GM12878 (cell line): ENCODE measurements at regions not wholly inside any gene's neighbourhood (a gene's known extent, or its start where the extent isn't known, plus 50 kb on each side); places are given as distances from the start of the nearest gene placed in this dataset.

Experiments used
- ATAC-seq: fragments of 200-7000 bp; cut with Tn5 transposase; 3 replicates; pipeline ENCODE4 v1.9.1; 2020; ENCODE audit warnings: mild to moderate bottlenecking, moderate library complexity
- BruUV-seq: library from RNA; stranded (reverse); fragments of 400-500 nt; replicated peaks from 2 replicates; lab custom pipeline; 2021; lab: Mats Ljungman, UMichigan
- CTCF ChIA-PET: fragments of 300-600 bp; sonication (Branson Sonifier 250); formaldehyde crosslinking; extraction: SDS; loops from one replicate; lab custom pipeline; 2021; ENCODE audit warnings: inconsistent platforms; lab: Yijun Ruan, JAX
- POLR2A ChIA-PET: fragments of 350-600 bp; formaldehyde crosslinking; extraction: SDS; loops from one replicate; lab custom pipeline; 2021; ENCODE audit warnings: inconsistent platforms; lab: Charles Lee
- RAD21 ChIA-PET: fragments of 300-600 bp; sonication (Branson Sonifier 250); formaldehyde crosslinking; loops from one replicate; lab custom pipeline; 2023; ENCODE audit warnings: antibody characterized with exemption; ENCODE audit not compliant: unreplicated experiment; lab: Charles Lee
- SMC1A ChIA-PET: fragments of 300-600 bp; sonication (Branson Sonifier 250); formaldehyde crosslinking; loops from one replicate; lab custom pipeline; 2023; ENCODE audit not compliant: unreplicated experiment, uncharacterized antibody; lab: Charles Lee
- DNase-seq: peaks from one replicate; pipeline ENCODE4 v3.0.0-alpha.2; 2011; ENCODE audit warnings: low read depth, low spot score
- FAIRE-seq: peaks from 3 replicates; lab custom pipeline; 2011; peaks lifted over from hg19 to GRCh38; lab: Jason Lieb, UNC
- H2AFZ ChIP-seq: 2 replicates; pipeline ENCODE4 v1.6.0; 2011; ENCODE audit warnings: low read depth, low read length, control low read depth; ENCODE audit not compliant: control insufficient read depth
- H3K27ac ChIP-seq: 2 replicates; pipeline ENCODE4 v1.5.1; 2011; ENCODE audit warnings: control low read depth; ENCODE audit not compliant: control insufficient read depth, insufficient read depth
- H3K27me3 ChIP-seq, 2 experiments: replicated peaks in 1 of 2; 2 replicates each; pipeline versions ENCODE4 v1.6.0 to v1.6.1; 2011; ENCODE audit warnings: low read length in 1 of 2; ENCODE audit not compliant: control insufficient read depth in 2 of 2, insufficient read depth in 2 of 2
- H3K36me3 ChIP-seq, 2 experiments: 2 replicates each; pipeline ENCODE4 v1.5.1; 2011; ENCODE audit warnings: low read length in 1 of 2; ENCODE audit not compliant: control insufficient read depth in 2 of 2, insufficient read depth in 2 of 2
- H3K4me1 ChIP-seq: 2 replicates; pipeline ENCODE4 v1.6.1; 2011; ENCODE audit warnings: mild to moderate bottlenecking, low read length, moderate library complexity, mixed read lengths; ENCODE audit not compliant: control insufficient read depth, insufficient read depth
- H3K4me2 ChIP-seq: 2 replicates; pipeline ENCODE4 v1.6.0; 2011; ENCODE audit warnings: control low read depth; ENCODE audit not compliant: control insufficient read depth, insufficient read depth
- H3K4me3 ChIP-seq: fragments of 200-600 bp; sonication (generic); 2 replicates; pipeline ENCODE4 v1.5.1; 2016
- H3K79me2 ChIP-seq: 2 replicates; pipeline ENCODE4 v1.6.0; 2011; ENCODE audit warnings: low read length; ENCODE audit not compliant: control insufficient read depth, insufficient read depth
- H3K9ac ChIP-seq: 2 replicates; pipeline ENCODE4 v1.8.0; 2011; ENCODE audit warnings: low read length, control low read depth, mixed read lengths; ENCODE audit not compliant: control insufficient read depth, insufficient read depth
- H3K9me3 ChIP-seq: replicated peaks from 3 replicates; pipeline ENCODE4 v1.5.1; 2011; ENCODE audit warnings: mild to moderate bottlenecking, low read length; ENCODE audit not compliant: control insufficient read depth, insufficient read depth
- H4K20me1 ChIP-seq: 2 replicates; pipeline ENCODE4 v1.6.0; 2011; ENCODE audit not compliant: control insufficient read depth, insufficient read depth
- CHD2 ChIP-seq: IDR thresholded peaks from 2 replicates; pipeline ENCODE4 v1.6.1; 2011; ENCODE audit warnings: low read depth, low read length, improper control_type of control experiment, borderline replicate concordance
- HDGF ChIP-seq: fragments of 450-650 bp; IDR thresholded peaks from 2 replicates; pipeline ENCODE4 v1.6.1; 2016; ENCODE audit warnings: antibody characterized with exemption
- NFYB ChIP-seq: IDR thresholded peaks from 2 replicates; pipeline ENCODE4 v1.6.1; 2011; ENCODE audit warnings: low read depth, mild to moderate bottlenecking, low read length, improper control_type of control experiment, moderate library complexity; ENCODE audit not compliant: insufficient read depth
- ZNF207 ChIP-seq: fragments of 450-650 bp; IDR thresholded peaks from 2 replicates; pipeline ENCODE4 v1.6.1; 2014; ENCODE audit warnings: antibody characterized with exemption, mild to moderate bottlenecking, borderline replicate concordance
- WGBS: methylation state at CpG from one replicate; pipeline ENCODE4 v1.1.6; 2016; ENCODE audit warnings: low lambda C conversion rate; ENCODE audit not compliant: insufficient replicate concordance, insufficient coverage; ENCODE audit errors: missing lambda C conversion rate; 5-methylcytosine and 5-hydroxymethylcytosine counted together
- in situ Hi-C: fragments of 300-500 bp; cut with MboI; formaldehyde crosslinking; loops from 9 replicates; pipeline ENCODE4 v1.14.3; 2018; ENCODE audit warnings: mixed read lengths
- intact Hi-C: fragments of 100-400 bp; cut with micrococcal nuclease; formaldehyde crosslinking; loops from one replicate; pipeline ENCODE4 v1.14.2; 2022; ENCODE audit not compliant: unreplicated experiment
- TF ChIP-seq, protein P1 (sequence below): fragments of 150-350 bp; IDR thresholded peaks from 2 replicates; pipeline ENCODE4 v1.6.1; 2016; ENCODE audit warnings: low read depth, low read length
- TF ChIP-seq, protein P2 (sequence below): fragments of 450-650 bp; IDR thresholded peaks from 2 replicates; pipeline ENCODE4 v1.6.1; 2016; ENCODE audit warnings: mild to moderate bottlenecking
- TF ChIP-seq, protein P3 (sequence below): fragments of 450-650 bp; IDR thresholded peaks from 2 replicates; pipeline ENCODE4 v1.6.1; 2018; ENCODE audit warnings: mild to moderate bottlenecking, low read depth, moderate library complexity; ENCODE audit not compliant: partially characterized antibody

DNA sequence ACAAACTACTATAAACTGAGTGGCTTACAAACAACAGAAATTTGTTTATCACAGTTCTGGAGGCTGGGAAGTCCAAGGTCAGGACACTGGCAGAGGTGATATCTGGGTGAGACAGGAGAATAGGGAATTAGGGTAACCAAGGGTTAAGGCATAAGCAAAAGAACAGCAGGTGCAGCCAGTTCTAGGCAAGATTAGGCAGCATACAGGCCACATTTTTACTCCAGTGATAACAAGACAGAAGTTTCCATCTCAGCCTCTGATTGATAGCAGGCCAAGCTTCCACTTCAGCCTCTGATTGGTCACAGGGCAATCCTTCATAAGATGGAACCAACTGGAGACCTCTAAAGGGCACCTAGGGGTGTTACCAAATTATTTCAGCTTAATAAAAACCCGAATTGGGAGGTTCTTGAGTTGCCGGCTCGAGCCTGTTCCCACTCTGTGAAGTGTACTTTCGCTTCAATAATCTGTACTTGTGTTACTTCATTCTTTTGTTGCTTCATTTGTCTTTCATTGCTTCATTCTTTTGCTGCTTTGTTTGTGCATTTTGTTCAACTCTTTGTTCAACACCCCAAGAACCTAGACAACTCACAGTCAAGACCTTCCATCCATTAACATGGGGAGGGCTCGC is 185.6 kb downstream of the TOMM20 start:
- Histone ChIP-seq H3K4me1 (peaks cover 16% of the 10 kb centered on the region; the same call in 1 of the 2 replicates), H4K20me1 (no peaks in the 10 kb centered on the region), H2AFZ (no peak overlapping the region; the same call in 1 of the 2 replicates), H3K36me3 (no peaks in the 10 kb centered on the region), H3K79me2 (no peaks in the 10 kb centered on the region), H3K27ac (no peak overlapping the region), H3K4me2 (no peak overlapping the region), H3K27me3 (no peaks in the 10 kb centered on the region), H3K4me3 (no peak overlapping the region), H3K9ac (no peak overlapping the region), H3K9me3 (peaks cover 5% of the 10 kb centered on the region; the same call in 2 of the 3 replicates)
- CTCF ChIA-PET: no interaction called here
- RAD21 ChIA-PET: interaction anchor here (1.8 to 2.9 kb wide), 2 partner anchors 12 to 17 kb away, joined by 6 to 12 read pairs; no protein-coding TSS in a partner anchor
- POLR2A ChIA-PET: interaction anchor here (0.6 to 2.2 kb wide), 4 partner anchors 9 to 252 kb away, joined by 3 to 7 read pairs (median 4); no protein-coding TSS in a partner anchor
- no peak for DNase-seq
- no peak; the same call in 2 of the 3 replicates for ATAC-seq
- in situ Hi-C loops: no loop called here
- no TSS peak for BruUV-seq
- WGBS: 98% methylated on average over 5 of the region's 5 CpGs
- SMC1A ChIA-PET: interaction anchor here (0.9 to 4.9 kb wide), 6 partner anchors 10 to 48 kb away, joined by 3 to 38 read pairs (median 8); no protein-coding TSS in a partner anchor
- FAIRE-seq: no peak
- intact Hi-C loops: no loop called here
- TF ChIP-seq NFYB: 0 out of 2 replicates have a peak, but pooled peaks have one; percentile 27
- TF ChIP-seq, protein P1, sequence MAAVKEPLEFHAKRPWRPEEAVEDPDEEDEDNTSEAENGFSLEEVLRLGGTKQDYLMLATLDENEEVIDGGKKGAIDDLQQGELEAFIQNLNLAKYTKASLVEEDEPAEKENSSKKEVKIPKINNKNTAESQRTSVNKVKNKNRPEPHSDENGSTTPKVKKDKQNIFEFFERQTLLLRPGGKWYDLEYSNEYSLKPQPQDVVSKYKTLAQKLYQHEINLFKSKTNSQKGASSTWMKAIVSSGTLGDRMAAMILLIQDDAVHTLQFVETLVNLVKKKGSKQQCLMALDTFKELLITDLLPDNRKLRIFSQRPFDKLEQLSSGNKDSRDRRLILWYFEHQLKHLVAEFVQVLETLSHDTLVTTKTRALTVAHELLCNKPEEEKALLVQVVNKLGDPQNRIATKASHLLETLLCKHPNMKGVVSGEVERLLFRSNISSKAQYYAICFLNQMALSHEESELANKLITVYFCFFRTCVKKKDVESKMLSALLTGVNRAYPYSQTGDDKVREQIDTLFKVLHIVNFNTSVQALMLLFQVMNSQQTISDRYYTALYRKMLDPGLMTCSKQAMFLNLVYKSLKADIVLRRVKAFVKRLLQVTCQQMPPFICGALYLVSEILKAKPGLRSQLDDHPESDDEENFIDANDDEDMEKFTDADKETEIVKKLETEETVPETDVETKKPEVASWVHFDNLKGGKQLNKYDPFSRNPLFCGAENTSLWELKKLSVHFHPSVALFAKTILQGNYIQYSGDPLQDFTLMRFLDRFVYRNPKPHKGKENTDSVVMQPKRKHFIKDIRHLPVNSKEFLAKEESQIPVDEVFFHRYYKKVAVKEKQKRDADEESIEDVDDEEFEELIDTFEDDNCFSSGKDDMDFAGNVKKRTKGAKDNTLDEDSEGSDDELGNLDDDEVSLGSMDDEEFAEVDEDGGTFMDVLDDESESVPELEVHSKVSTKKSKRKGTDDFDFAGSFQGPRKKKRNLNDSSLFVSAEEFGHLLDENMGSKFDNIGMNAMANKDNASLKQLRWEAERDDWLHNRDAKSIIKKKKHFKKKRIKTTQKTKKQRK: no peak
- no peak for TF ChIP-seq HDGF
- TF ChIP-seq, protein P2, sequence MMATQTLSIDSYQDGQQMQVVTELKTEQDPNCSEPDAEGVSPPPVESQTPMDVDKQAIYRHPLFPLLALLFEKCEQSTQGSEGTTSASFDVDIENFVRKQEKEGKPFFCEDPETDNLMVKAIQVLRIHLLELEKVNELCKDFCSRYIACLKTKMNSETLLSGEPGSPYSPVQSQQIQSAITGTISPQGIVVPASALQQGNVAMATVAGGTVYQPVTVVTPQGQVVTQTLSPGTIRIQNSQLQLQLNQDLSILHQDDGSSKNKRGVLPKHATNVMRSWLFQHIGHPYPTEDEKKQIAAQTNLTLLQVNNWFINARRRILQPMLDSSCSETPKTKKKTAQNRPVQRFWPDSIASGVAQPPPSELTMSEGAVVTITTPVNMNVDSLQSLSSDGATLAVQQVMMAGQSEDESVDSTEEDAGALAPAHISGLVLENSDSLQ: peak; percentile 29; the same call in 1 of the 2 replicates
- TF ChIP-seq, protein P3, sequence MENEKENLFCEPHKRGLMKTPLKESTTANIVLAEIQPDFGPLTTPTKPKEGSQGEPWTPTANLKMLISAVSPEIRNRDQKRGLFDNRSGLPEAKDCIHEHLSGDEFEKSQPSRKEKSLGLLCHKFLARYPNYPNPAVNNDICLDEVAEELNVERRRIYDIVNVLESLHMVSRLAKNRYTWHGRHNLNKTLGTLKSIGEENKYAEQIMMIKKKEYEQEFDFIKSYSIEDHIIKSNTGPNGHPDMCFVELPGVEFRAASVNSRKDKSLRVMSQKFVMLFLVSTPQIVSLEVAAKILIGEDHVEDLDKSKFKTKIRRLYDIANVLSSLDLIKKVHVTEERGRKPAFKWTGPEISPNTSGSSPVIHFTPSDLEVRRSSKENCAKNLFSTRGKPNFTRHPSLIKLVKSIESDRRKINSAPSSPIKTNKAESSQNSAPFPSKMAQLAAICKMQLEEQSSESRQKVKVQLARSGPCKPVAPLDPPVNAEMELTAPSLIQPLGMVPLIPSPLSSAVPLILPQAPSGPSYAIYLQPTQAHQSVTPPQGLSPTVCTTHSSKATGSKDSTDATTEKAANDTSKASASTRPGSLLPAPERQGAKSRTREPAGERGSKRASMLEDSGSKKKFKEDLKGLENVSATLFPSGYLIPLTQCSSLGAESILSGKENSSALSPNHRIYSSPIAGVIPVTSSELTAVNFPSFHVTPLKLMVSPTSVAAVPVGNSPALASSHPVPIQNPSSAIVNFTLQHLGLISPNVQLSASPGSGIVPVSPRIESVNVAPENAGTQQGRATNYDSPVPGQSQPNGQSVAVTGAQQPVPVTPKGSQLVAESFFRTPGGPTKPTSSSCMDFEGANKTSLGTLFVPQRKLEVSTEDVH: no peak
- no peak for TF ChIP-seq CHD2
- TF ChIP-seq ZNF207: no peak
